ENCODE measurements at regions not wholly inside any gene's neighbourhood (a gene's known extent, or its start where the extent isn't known, plus 50 kb on each side); places are given as distances from the start of the nearest gene placed in this dataset.

- TF ChIP-seq CTCF (conservative IDR thresholded peaks at IDR 0.05; ENCODE audit: low read depth in 2 of 2): no peak
- TF ChIP-seq EZH2 (IDR thresholded peaks at IDR 0.05; ENCODE audit: low read depth, unreplicated experiment): no peak
- no peak for TF ChIP-seq REST (IDR thresholded peaks at IDR 0.05; ENCODE audit: unreplicated experiment)
- TF ChIP-seq EZH2phosphoT487 (IDR thresholded peaks at IDR 0.05; ENCODE audit: unreplicated experiment): no peak
- TF ChIP-seq POLR2AphosphoS5 (IDR thresholded peaks at IDR 0.05; ENCODE audit: low read depth): no peak
- no peak for TF ChIP-seq JUNB (IDR thresholded peaks at IDR 0.05; ENCODE audit: unreplicated experiment)
- no peak for TF ChIP-seq ETS1 (IDR thresholded peaks at IDR 0.05)
- no peak for TF ChIP-seq NANOG (IDR thresholded peaks at IDR 0.05; ENCODE audit: borderline replicate concordance)
These were observed 205.0 kb upstream of the ZNF521 start for GRCh38 chr18:25557011-25557410.

Measured in GM23338 (cell line).